Upper lobe of right lung (tissue), 1 donor: ENCODE measurements at regions not wholly inside any gene's neighbourhood (a gene's known extent, or its start where the extent isn't known, plus 50 kb on each side); places are given as distances from the start of the nearest gene placed in this dataset.

Source experiments
- ATAC-seq: fragments of 200-7000 bp; cut with Tn5 transposase; one replicate; pipeline ENCODE4 v1.9.1; 2020; ENCODE audit warnings: mild to moderate bottlenecking, moderate library complexity
- DNase-seq: peaks from one replicate; pipeline ENCODE4 v3.0.0-alpha.2; 2020
- H3K27ac ChIP-seq: fragments of 200-600 bp; one replicate; pipeline ENCODE4 v1.8.0; 2022
- H3K27me3 ChIP-seq: fragments of 200-600 bp; one replicate; pipeline ENCODE4 v1.8.0; 2022; ENCODE audit warnings: mild to moderate bottlenecking
- H3K36me3 ChIP-seq: fragments of 200-600 bp; one replicate; pipeline ENCODE4 v1.8.0; 2022
- H3K4me1 ChIP-seq: fragments of 200-600 bp; one replicate; pipeline ENCODE4 v1.8.0; 2022
- H3K4me3 ChIP-seq: fragments of 200-600 bp; one replicate; pipeline ENCODE4 v1.8.0; 2022; ENCODE audit warnings: mild to moderate bottlenecking
- H3K9me3 ChIP-seq: fragments of 200-600 bp; one replicate; pipeline ENCODE4 v1.8.0; 2022
- CTCF ChIP-seq: fragments of 200-600 bp; IDR thresholded peaks from one replicate; pipeline ENCODE4 v1.8.0; 2022; ENCODE audit warnings: antibody characterized with exemption
- intact Hi-C: fragments of 100-400 bp; cut with DNase I; formaldehyde crosslinking; loops from one replicate; pipeline ENCODE4 v1.11.0; 2022
- donor health status: DM: no; HTN: yes; CAD: no; lungs with severe emphysema.

GRCh38 chr4:62159306-62159705, 959.2 kb downstream of the ADGRL3 start:
- no peak for ATAC-seq
- DNase-seq: no peak
- H3K9me3 ChIP-seq: peaks cover 4% of the 10 kb centered on the region
- H3K4me3 ChIP-seq: no peak overlapping the region
- intact Hi-C loops: no loop called here
- H3K27ac ChIP-seq: no peak overlapping the region
- no peaks in the 10 kb centered on the region for H3K4me1 ChIP-seq
- TF ChIP-seq CTCF: no peak
- no peaks in the 10 kb centered on the region for H3K36me3 ChIP-seq
- no peaks in the 10 kb centered on the region for H3K27me3 ChIP-seq

- H3K4me1 ChIP-seq: no peaks in the 10 kb centered on the region
- H3K27me3 ChIP-seq: no peaks in the 10 kb centered on the region
- H3K9me3 ChIP-seq: peaks cover 4% of the 10 kb centered on the region
- DNase-seq (no peak), ATAC-seq (no peak)
- no peak for TF ChIP-seq CTCF
- intact Hi-C loops: no loop called here
- H3K27ac ChIP-seq: no peak overlapping the region
- H3K36me3 ChIP-seq: no peaks in the 10 kb centered on the region
- H3K4me3 ChIP-seq: no peak overlapping the region
These were observed 956.1 kb downstream of the ADGRL3 start for GRCh38 chr4:62156205-62156604.

- no peak for TF ChIP-seq CTCF
- no peak for ATAC-seq
- H3K4me1 ChIP-seq: no peaks in the 10 kb centered on the region
These were observed 945.1 kb downstream of the ADGRL3 start for GRCh38 chr4:62145276-62145675.

GRCh38 chr4:62144431-62144830, 944.3 kb downstream of the ADGRL3 start:
- Histone ChIP-seq H3K4me3 (no peak overlapping the region), H3K27me3 (no peaks in the 10 kb centered on the region), H3K9me3 (no peaks in the 10 kb centered on the region), H3K4me1 (no peaks in the 10 kb centered on the region), H3K27ac (no peak overlapping the region), H3K36me3 (no peaks in the 10 kb centered on the region)
- DNase-seq (no peak), ATAC-seq (no peak)
- intact Hi-C loops: no loop called here
- TF ChIP-seq CTCF: no peak

More at GRCh38 chr4:62145276-62145675, 945.1 kb downstream of the ADGRL3 start:
- DNase-seq: no peak
- H3K36me3 ChIP-seq: no peaks in the 10 kb centered on the region
- intact Hi-C loops: no loop called here
- no peak overlapping the region for H3K27ac ChIP-seq
- no peaks in the 10 kb centered on the region for H3K27me3 ChIP-seq
- H3K4me3 ChIP-seq: no peak overlapping the region
- H3K9me3 ChIP-seq: no peaks in the 10 kb centered on the region

GRCh38 chr4:62135565-62136156, 935.5 kb downstream of the ADGRL3 start:
- Histone ChIP-seq H3K27me3 (no peaks in the 10 kb centered on the region), H3K4me1 (no peaks in the 10 kb centered on the region), H3K36me3 (no peaks in the 10 kb centered on the region), H3K9me3 (no peaks in the 10 kb centered on the region), H3K4me3 (no peak overlapping the region), H3K27ac (no peak overlapping the region)
- no peak for ATAC-seq
- intact Hi-C loops: no loop called here
- DNase-seq: no peak
- TF ChIP-seq CTCF: no peak

GRCh38 chr4:62133977-62134376, 933.9 kb downstream of the ADGRL3 start:
- intact Hi-C loops: no loop called here
- H3K27ac ChIP-seq: no peak overlapping the region

More at GRCh38 chr4:62133977-62134376, 933.9 kb downstream of the ADGRL3 start:
- H3K36me3 ChIP-seq: no peaks in the 10 kb centered on the region
- H3K4me3 ChIP-seq: no peak overlapping the region
- H3K4me1 ChIP-seq: no peaks in the 10 kb centered on the region
- no peak for ATAC-seq
- no peak for TF ChIP-seq CTCF
- H3K9me3 ChIP-seq: no peaks in the 10 kb centered on the region
- H3K27me3 ChIP-seq: no peaks in the 10 kb centered on the region
- DNase-seq: no peak
